Right cardiac atrium (tissue), 5 donors: ENCODE measurements at regions not wholly inside any gene's neighbourhood (a gene's known extent, or its start where the extent isn't known, plus 50 kb on each side); places are given as distances from the start of the nearest gene placed in this dataset.
"Not testable (repeated sequence)": the region's sequence is repeated elsewhere in the genome, so short reads cannot be mapped to it uniquely, and the experiment has no call there.

Source experiments
- ATAC-seq, 2 donors: fragments of 200-7000 bp; cut with Tn5 transposase; one replicate each; pipeline versions ENCODE4 v1.8.0 to v1.9.1; 2020; ENCODE audit warnings: moderate library complexity in 2 of 2, mild to moderate bottlenecking in 1 of 2
- DNase-seq, 3 donors: peaks; one replicate each; pipeline ENCODE4 v3.0.0-alpha.2; 2020
- H3K27ac ChIP-seq: one replicate; pipeline ENCODE4 v1.5.1; 2013; ENCODE audit warnings: mild to moderate bottlenecking, low read length, control low read depth, moderate library complexity
- H3K27me3 ChIP-seq: one replicate; pipeline ENCODE4 v1.6.1; 2013; ENCODE audit not compliant: control insufficient read depth, insufficient read depth
- H3K4me1 ChIP-seq: one replicate; pipeline ENCODE4 v1.6.1; 2013; ENCODE audit warnings: low read length; ENCODE audit not compliant: control insufficient read depth, insufficient read depth
- H3K4me3 ChIP-seq: one replicate; pipeline ENCODE4 v1.5.1; 2013; ENCODE audit warnings: low read length, control low read depth
- H3K9me3 ChIP-seq: one replicate; pipeline ENCODE4 v1.6.1; 2013; ENCODE audit warnings: low read length; ENCODE audit not compliant: control insufficient read depth
- whole genome bisulfite sequencing: extraction: QIAGEN DNeasy Blood & Tissue Kit; methylation state at CpG from one replicate; pipeline ENCODE4 v1.1.7; 2013; 5-methylcytosine and 5-hydroxymethylcytosine counted together
- intact Hi-C, 4 donors: fragments of 100-400 bp; cut with DNase I; formaldehyde crosslinking; loops; one replicate each; pipeline versions ENCODE4 v1.11.0 to v1.14.0; 2022 to 2023
- donor health status: healthy with polysubstance abuse.
- donor health status: DM: no; HTN: yes; CAD: no.
- donor health status: DM: no; HTN: no; CAD: no.
- donor health status: DM: no; HTN: yes; CAD: no; lungs with severe emphysema.
- donor health status: DM: yes; HTN: yes; CAD: no.

DNA sequence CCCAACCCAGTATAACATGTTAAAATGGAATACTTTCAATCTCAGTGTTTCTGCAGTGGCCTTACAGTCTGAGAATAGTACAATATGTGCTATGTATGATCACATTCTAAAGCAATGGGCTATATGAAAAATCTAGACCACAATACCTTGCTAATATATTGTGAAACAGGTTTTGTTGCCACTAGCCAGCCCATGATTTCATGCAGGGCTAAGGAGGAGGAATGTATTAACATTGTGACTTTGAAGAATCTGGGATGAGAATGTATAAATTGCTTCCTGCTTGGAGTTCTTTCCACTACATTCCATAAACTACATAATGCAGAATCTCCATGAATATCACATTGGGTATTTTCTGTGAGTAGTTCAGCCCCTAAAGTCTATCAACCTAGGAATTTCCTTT is 935.4 kb upstream of the GRIA3 start:
- DNase-seq = no peak
- ATAC-seq = no peak
- Histone ChIP-seq H3K27ac (no peak overlapping the region), H3K4me3 (no peak overlapping the region), H3K27me3 (no peaks in the 10 kb centered on the region), H3K9me3 (no peaks in the 10 kb centered on the region), H3K4me1 (no peaks in the 10 kb centered on the region)
- intact Hi-C loops = no loop called here

DNA sequence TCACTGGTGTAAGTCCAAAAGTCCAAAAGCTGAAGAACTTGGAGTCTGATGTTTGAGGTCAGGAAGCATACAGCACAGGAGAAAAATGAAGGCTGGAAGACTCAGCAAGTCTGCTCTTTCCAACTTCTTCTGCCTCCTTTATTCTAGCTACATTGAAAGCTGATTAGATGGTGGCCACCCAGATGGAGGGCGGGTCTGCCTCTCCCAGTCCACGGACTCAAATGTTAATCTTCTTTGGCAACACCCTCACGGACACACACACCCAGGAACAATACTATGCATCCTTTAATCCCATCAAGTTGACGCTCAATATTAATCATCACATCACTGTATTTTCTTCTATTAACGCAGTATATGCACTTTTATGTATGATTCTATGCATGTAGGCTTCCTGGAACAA is 931.6 kb upstream of the GRIA3 start:
- intact Hi-C loops = no loop called here
- Histone ChIP-seq H3K27ac (no peak overlapping the region), H3K4me3 (no peak overlapping the region), H3K4me1 (no peaks in the 10 kb centered on the region), H3K27me3 (no peaks in the 10 kb centered on the region), H3K9me3 (no peaks in the 10 kb centered on the region)
- DNase-seq (no peak), ATAC-seq (no peak)
- WGBS = 83% methylated on average over 5 of the region's 5 CpGs

DNA sequence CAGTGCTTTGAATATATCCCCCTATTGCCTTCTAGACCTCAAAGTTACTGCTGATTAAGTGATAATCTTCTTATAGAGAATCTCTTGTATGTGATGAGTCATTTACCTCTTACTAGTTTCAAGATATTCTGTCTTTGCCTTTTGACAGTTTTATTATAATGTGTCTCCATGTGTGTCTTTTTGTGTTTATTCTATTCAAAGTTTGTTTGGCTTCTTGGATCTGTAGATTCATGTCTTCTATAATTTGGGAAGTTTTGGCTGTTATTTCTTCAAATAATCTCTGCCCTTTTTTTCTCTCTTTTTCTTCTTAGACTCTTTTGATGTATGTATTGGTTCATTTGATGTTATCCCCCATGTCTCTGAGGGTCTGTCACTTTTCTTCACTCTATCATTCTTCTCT is 915.7 kb upstream of the GRIA3 start:
- Histone ChIP-seq H3K27me3 (no peaks in the 10 kb centered on the region), H3K4me1 (no peaks in the 10 kb centered on the region), H3K9me3 (no peaks in the 10 kb centered on the region), H3K27ac (no peak overlapping the region), H3K4me3 (no peak overlapping the region)
- intact Hi-C loops = no loop called here
- no peak for ATAC-seq
- no peak for DNase-seq

DNA sequence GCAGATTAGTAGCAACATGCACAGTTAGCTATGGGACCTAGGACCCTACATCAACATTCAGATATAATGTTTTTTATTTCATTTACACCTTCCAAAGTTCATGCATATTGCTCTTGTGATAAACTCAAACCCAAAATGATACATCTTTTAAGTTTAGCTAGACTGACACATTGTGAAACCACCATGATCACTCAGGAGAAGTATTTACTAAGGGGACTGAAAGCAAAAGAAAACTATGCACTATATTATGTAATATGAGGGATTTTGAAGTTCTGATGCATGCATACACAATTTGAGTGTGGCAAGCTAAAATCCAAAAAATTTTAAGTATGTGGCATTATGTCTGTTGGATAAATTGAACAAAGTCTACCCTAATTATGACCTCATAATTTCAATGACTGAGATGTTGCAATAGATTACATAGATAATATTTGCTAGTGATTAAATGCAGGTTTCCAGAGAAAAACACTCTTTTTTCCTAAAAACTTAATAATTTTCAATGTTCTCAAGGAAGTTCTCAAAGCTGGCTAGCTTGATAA is 914.8 kb upstream of the GRIA3 start:
- Histone ChIP-seq H3K4me3 (no peak overlapping the region), H3K27ac (no peak overlapping the region), H3K27me3 (no peaks in the 10 kb centered on the region), H3K4me1 (no peaks in the 10 kb centered on the region), H3K9me3 (no peaks in the 10 kb centered on the region)
- intact Hi-C loops = no loop called here
- DNase-seq (no peak), ATAC-seq (no peak)

DNA sequence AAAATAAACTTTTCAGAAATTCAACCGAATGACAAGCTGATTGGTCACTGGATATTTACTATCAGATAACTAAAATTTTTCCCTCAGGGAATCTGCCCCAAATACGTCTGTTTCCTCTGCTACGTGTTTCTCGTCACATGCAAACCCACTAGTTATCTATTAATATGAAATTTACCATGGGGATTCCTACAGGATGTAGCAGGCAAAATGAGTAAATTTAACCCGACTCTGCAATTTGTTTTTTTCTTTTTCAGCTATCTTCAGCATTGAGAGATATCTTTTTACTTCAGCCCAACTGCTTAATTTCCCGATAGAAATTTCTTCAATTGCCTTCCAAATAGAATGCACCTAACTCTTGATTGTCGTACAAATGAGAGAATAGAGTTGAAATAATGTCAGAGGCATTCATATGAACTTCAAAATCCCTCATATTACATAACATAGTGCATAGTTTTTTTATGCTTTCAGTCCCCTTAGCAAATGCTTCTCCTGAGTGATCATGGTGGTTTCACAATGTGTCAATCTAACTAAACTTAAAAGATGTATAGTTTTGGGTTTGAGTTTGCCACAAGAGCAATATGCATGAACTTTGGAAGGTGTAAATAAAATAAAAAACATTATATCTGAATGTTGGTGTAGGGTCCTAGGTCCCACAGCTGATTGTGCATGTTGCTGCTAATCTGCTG is 913.1 kb upstream of the GRIA3 start:
- intact Hi-C loops = no loop called here
- no peak for ATAC-seq
- H3K27ac ChIP-seq = no peak overlapping the region
- no peaks in the 10 kb centered on the region for H3K9me3 ChIP-seq
- H3K4me3 ChIP-seq = no peak overlapping the region
- DNase-seq = no peak
- H3K4me1 ChIP-seq = no peaks in the 10 kb centered on the region
- H3K27me3 ChIP-seq = no peaks in the 10 kb centered on the region
- WGBS = 79% methylated on average over 7 of the region's 7 CpGs

DNA sequence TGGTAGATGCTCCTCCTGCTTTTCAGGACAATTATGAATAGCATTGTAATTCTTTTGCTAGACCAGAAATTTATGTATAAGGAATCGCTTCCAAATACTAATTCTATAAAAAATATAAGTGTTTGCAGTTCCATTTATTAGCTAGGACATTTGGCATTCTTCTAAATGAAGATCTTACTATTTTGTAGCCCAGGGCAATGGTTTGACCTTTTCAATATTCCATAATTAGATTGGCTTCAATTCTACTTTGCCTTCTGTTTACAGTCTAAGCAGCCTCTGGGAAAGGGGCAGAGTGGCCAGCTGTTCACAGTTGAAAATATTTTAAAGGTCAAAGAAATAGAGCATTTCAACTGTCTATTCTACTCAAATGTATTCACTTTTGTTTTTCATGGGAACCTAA is 912.1 kb upstream of the GRIA3 start:
- no peaks in the 10 kb centered on the region for H3K9me3 ChIP-seq
- DNase-seq = no peak
- WGBS = 66% methylated on average over 1 of the region's 1 CpG
- intact Hi-C loops = no loop called here
- no peak overlapping the region for H3K27ac ChIP-seq
- no peaks in the 10 kb centered on the region for H3K4me1 ChIP-seq
- ATAC-seq = no peak
- H3K27me3 ChIP-seq = no peaks in the 10 kb centered on the region
- no peak overlapping the region for H3K4me3 ChIP-seq

DNA sequence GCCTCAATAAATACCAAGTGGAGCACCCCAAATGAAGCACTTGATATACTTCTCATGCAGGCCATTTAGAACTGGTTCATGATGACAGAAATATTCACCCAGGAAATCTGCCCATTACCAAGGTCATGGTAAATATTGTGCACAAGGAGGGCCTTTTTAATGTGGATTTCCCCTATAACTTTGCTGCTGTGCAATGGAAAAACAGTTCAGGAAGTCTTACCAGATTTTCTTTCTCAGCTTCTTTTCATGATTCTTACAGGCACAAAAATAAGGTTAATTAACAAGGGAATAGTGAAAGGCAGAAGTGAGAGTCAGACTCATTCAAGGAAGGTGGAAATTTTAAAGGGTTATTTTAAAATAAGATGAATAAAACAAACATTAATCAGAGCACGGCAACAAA is 904.3 kb upstream of the GRIA3 start:
- H3K9me3 ChIP-seq = no peaks in the 10 kb centered on the region
- H3K27ac ChIP-seq = no peak overlapping the region
- ATAC-seq (no peak), DNase-seq (no peak)
- intact Hi-C loops = no loop called here
- H3K27me3 ChIP-seq = no peaks in the 10 kb centered on the region
- no peak overlapping the region for H3K4me3 ChIP-seq
- H3K4me1 ChIP-seq = no peaks in the 10 kb centered on the region
- WGBS = 94% methylated on average over 1 of the region's 1 CpG

DNA sequence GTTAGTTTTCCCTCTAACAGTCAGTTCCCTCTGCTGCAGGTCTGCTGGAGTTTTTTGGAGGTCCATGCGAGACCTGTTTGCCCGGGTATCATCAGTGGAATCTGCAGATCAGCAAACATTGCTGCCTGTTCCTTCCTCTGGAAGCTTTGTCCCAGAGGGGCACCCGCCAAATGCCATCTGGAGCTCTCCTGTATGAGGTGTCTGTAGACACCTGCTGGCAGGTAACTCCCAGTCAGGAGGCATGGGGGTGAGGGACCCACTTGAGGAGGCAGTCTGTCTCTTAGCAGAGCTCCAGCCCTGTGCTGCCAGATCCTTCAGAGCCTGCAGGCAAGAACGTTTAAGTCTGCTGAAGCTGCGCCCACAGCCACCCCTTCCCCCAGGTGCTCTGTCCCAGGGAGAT is 884.3 kb upstream of the GRIA3 start:
- H3K4me1 ChIP-seq, H3K27me3 ChIP-seq, ATAC-seq, H3K4me3 ChIP-seq, DNase-seq, H3K9me3 ChIP-seq, intact Hi-C loops, H3K27ac ChIP-seq: not testable (repeated sequence)
- 74% methylated on average over 5 of the region's 5 CpGs for WGBS

DNA sequence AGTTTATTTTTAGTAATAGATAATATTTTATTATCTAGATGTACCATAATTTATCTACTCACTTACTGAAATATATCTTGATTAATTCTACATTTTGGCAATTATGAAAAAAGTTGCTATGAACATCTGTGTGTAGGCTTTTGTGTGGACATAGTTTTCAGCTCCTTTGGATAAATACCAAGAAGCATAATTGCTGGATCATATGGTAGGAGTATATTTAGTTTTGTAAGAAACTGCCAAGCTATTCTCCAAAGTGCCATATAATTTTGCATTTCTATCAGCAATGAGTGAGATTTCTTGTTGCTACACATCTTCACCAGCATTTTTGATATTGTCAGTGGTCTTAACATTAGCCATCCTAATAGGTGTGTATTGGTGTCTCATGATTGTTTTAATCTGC is 882.6 kb upstream of the GRIA3 start:
- ATAC-seq (no peak), DNase-seq (no peak)
- H3K9me3 ChIP-seq = no peaks in the 10 kb centered on the region
- intact Hi-C loops = no loop called here
- no peaks in the 10 kb centered on the region for H3K4me1 ChIP-seq
- H3K27ac ChIP-seq = no peak overlapping the region
- H3K27me3 ChIP-seq = no peaks in the 10 kb centered on the region
- H3K4me3 ChIP-seq = no peak overlapping the region

DNA sequence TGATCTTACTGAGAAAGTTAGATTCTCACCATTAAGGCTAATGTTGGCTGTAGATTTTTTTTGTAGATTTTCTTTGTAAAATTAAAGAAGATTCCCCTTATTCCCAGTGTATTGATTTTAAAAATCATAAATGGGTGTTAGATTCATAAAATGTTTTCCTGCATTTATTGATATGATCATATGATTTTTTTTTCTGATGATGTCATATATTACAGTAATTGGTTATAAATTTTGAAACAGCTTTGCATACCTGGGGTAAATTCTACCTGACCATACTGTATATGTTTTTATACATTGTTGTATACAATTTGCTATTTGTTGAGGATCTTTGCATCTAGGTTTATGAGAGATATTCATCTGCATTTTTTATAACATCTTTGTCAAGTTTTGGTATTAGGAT is 880.3 kb upstream of the GRIA3 start:
- H3K4me3 ChIP-seq = no peak overlapping the region
- H3K9me3 ChIP-seq = no peaks in the 10 kb centered on the region
- DNase-seq = no peak
- intact Hi-C loops = no loop called here
- no peaks in the 10 kb centered on the region for H3K27me3 ChIP-seq
- no peak for ATAC-seq
- no peaks in the 10 kb centered on the region for H3K4me1 ChIP-seq
- no peak overlapping the region for H3K27ac ChIP-seq

DNA sequence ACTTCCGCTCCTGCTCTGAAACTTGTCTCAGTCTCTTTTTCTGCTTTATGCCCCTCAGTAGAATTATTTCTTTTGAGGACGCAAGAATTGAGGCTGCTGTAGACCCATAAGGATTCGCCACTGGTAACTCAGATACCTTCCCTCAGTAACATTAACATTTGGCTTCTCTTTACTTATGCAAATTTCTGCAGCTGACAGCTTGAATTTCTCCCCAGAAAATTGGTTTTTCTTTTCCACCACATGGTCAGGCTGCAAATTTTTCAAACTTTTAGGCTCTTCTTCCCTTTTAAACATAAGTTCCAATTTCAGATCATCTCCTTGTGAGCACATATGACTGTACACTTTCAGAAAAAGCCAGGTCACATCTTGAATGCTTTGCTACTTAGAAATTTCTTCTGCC is 839.3 kb upstream of the GRIA3 start:
- DNase-seq (no peak), ATAC-seq (no peak)
- Histone ChIP-seq H3K4me1 (no peaks in the 10 kb centered on the region), H3K4me3 (no peak overlapping the region), H3K27ac (no peak overlapping the region), H3K27me3 (no peaks in the 10 kb centered on the region), H3K9me3 (no peaks in the 10 kb centered on the region)
- WGBS = 82% methylated on average over 3 of the region's 3 CpGs
- intact Hi-C loops = no loop called here

DNA sequence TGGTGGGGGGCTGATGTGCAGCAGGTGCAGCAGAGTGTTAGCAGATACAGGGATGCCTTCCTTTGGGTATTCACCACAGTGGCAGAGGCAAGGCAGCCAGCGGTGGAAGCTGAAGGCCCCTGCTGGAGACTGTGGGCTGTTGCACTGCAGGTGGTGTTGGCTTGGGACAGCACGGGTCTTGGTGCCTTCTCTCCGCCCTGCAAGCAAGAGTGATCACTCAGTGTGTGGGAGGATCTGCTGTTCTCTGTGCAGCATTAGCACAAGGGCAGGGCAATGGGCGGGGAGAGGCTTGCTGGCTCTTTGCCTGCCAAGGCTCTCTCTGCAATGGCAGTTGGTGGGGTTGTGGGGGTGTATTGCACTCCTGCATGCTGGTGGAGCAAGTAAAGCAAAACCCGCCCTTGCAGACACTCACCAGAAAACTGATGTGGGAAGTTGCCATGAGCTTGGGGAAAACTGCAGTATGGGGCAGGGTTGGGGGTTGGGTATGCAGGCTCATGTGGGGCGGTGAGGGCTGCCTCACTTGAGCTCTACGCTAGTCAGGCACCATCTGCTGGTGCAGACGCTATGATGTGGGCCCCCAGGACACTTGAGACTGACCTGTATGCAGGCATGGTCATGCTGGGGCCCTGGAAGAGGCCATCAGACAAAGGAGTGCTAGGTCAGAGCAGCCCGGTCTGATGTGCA is 820.8 kb upstream of the GRIA3 start:
- WGBS = 69% methylated on average over 9 of the region's 9 CpGs
- no peaks in the 10 kb centered on the region for H3K27me3 ChIP-seq
- no peak overlapping the region for H3K4me3 ChIP-seq
- H3K4me1 ChIP-seq = no peaks in the 10 kb centered on the region
- DNase-seq (no peak), ATAC-seq (no peak)
- no peak overlapping the region for H3K27ac ChIP-seq
- H3K9me3 ChIP-seq = no peaks in the 10 kb centered on the region
- intact Hi-C loops = no loop called here
